Prostate gland (tissue), 2 donors: ENCODE measurements at regions not wholly inside any gene's neighbourhood (a gene's known extent, or its start where the extent isn't known, plus 50 kb on each side); places are given as distances from the start of the nearest gene placed in this dataset.

ENCODE experiments used
- CTCF ChIP-seq, 4 experiments: fragments of 200-600 bp in 2 of 4; fragments of 450-650 bp in 2 of 4; sonication (generic) in 2 of 4; IDR thresholded peaks; 1 replicate in 3 of 4; 2 replicates in 1 of 4; pipeline ENCODE4 v1.5.1; 2016 to 2019; ENCODE audit warnings: antibody characterized with exemption in 4 of 4, mild to moderate bottlenecking in 2 of 4, moderate library complexity in 2 of 4
- POLR2A ChIP-seq: fragments of 450-650 bp; IDR thresholded peaks from one replicate; pipeline ENCODE4 v1.6.1; 2016; ENCODE audit warnings: antibody characterized with exemption, mild to moderate bottlenecking

DNA sequence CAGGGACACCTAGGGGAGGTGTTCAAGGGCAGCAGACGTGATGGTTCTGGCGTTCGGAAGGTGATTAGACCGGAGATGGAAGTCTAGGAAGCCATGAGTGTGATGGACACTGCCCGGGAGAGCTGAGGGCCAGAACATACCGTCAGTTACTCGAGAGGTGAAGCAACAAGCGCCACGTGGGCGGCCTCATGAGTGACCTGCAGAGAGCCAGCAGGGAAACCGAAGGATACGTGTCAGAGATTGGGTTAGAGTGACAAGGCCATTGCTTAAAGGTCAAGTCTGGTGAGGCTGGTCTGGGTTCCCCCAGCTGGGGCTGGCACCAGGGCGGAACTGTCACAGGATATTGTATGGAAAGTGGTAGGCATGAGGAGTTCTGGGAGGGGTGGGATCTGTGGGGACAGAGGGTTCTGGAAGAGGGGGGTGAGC is 60.0 kb downstream of the C9orf50 start:
- TF ChIP-seq CTCF (IDR thresholded peaks at IDR 0.05) (no peak), POLR2A (no peak)
